ENCODE measurements at regions not wholly inside any gene's neighbourhood (a gene's known extent, or its start where the extent isn't known, plus 50 kb on each side); places are given as distances from the start of the nearest gene placed in this dataset.

GRCh38 chr3:137202941-137203340 is 245.2 kb downstream of the IL20RB start:
- TF ChIP-seq POLR2AphosphoS5 (IDR thresholded peaks at IDR 0.05; ENCODE audit: borderline replicate concordance, low read depth, low read length) = no peak
- TF ChIP-seq EZH2 (IDR thresholded peaks at IDR 0.05) = no peak
- no peak for TF ChIP-seq FOXP2 (optimal IDR thresholded peaks at IDR 0.05; ENCODE audit: control extremely low read depth, extremely low read length, insufficient read depth)
